ENCODE measurements at regions not wholly inside any gene's neighbourhood (a gene's known extent, or its start where the extent isn't known, plus 50 kb on each side); places are given as distances from the start of the nearest gene placed in this dataset.

DNA sequence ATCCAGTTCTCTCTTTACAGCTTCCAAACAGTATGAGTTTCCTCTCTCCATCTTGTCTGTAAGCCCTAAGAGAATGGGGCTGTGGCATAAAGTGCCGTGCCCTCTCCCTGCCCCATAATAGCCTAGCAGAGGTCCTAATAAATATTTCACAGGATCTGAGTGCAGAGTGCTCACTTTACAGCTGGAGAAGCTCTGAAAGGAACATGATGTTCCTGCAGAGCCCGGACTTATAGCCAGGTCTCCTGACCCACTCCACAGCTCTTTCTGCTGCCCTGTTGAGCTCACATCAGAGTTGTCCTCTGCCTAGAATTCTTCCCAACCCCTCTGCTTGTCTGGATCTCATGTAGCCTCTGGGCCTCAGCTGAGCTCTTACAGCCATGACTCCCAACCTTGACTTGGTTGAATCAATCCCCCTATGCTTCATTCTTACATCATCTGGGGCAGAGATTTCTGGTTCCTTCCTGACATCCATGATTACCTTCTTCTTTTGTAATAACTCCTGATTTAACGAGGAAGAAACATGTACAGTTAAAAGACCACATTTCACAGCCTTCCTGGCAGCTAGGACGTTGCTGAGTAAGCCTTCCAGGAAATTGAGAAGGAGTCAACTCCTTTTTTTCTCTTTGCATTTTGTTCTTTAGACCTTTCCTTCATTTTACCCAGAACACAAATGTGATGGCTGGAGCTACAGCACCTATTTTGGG, 135.3 kb downstream of the RPLP1 start:
- peak in 1 of 2 donors; percentile 22 for ATAC-seq
- intact Hi-C loops (cut with DNase I) = no loop called here
- no peak for DNase-seq

DNA sequence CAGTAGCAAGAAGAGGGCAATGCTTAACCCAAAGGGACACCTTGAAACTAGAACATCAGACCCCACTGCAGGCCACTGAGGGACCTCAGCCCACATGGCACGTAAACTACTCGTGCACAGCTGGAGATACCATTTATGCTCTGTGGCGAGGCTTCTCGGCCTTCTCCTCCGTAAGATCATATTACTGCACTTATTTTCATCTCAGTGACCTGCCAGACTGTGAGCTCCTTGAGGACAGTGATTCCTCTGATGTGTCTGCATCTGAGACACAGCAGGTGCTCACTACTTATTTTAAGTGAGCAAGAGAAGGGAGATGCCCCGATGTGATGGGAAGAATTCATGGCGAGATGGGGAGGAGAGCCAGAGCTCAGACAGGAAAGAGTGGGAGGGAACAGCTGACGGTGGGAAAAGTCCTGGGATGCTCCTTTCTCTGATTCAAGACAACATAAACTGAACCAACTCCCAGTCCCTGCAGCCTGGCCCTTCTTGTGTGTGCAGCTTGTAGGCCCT, 137.6 kb downstream of the RPLP1 start:
- DNase-seq = no peak

DNA sequence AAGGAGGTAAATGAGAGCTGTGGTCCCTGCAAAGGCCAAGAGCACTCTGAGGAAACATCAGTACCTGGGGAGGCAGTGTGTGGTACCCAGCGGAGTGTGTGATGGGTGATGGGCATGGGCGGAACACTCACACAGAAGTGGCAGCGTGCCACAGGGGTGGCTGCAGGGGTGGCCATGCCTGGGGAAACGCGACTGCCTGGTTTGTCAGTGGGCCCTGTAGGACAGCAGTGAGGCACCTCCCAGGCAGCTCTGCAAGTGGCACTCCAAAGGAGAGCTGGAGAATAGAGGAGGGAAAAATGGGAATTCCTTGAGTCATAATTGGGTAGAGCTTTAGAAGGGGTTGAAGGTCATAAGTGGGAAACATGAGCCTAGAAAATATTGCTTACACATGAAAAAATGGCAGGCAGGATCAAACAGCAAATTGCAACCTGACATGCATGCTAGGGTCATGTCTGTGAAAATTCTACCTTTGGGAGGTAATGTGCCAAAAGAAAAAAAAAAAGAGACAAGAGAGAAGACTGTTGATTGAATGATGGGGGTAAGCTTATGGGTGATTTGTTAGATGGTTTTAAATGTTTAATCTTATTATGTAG, 138.4 kb downstream of the RPLP1 start:
- ATAC-seq = no peak

More for the DNA sequence above, 137.6 kb downstream of the RPLP1 start:
- ATAC-seq = no peak
- intact Hi-C loops (cut with DNase I) = no loop called here

DNA sequence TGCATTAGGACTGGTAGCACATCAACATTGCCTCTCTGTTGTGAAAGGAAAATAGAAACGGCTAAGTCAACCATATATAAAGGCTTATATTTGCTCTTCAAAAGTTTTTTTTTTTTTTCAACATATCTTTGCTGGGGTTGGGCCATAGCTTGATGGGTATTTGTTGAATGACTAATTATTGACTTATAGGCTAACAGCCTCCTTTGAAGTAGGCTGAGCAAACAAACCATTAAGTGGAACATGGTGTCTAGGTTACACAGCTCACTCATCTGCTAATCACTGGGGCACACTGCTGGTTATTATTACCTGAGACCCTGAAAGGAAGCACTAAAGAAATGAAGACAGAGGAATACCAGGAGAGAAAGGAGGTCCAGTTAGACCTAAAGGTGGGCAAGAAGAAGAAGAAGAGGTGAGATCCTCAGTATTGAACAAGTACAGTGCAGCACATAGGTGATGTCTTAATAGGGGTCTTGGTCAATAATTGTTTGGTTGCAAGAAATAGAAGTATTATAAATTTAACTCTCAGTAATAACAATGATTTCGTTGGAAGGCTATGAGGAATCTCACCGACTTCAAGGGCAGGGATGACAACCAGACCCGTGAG, 139.4 kb downstream of the RPLP1 start:
- ATAC-seq = no peak
- no peak for DNase-seq
- intact Hi-C loops (cut with DNase I) = no loop called here

More for the DNA sequence above, 138.4 kb downstream of the RPLP1 start:
- no peak for DNase-seq
- intact Hi-C loops (cut with DNase I) = no loop called here

DNA sequence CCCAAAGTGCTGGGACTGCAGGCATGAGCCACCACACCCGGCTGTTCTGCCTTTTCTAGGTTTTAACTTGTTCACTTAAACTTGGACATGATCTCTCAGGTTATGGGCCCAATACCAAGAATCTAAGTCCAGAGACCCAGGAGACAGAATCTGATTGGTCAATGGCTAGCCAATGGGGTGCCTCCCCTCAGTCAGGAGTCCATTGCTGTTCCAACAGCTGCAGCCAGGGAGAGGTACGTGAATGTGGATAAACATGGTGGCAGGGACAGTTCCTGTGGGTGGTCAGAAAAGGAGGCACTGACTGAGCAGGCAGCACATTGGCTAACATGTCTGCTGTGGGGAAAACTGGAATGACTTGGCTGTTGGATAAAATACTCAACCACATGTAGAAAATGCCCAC, 140.3 kb downstream of the RPLP1 start:
- ATAC-seq (no peak), DNase-seq (no peak)
- intact Hi-C loops (cut with DNase I) = no loop called here

DNA sequence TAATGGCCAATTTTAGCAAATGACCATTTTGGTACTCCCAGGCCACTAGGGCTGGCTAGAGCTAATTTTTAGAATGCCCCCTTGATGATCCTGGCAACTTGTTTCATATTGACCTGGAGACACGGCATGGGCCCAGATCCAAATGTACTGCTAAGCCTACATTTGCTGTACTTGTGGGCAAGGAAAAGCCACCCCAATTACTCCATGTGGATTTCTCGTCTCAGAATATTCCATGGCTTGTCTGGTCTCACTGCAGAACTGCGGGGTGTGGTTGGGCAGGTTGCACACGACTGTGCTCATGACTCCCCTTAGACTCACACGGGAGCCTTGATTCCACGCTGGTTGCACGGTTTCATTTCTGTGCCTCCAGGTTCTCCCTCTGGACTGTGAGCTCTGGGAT, 140.9 kb downstream of the RPLP1 start:
- DNase-seq (no peak), ATAC-seq (no peak)
- intact Hi-C loops (cut with DNase I) = no loop called here

DNA sequence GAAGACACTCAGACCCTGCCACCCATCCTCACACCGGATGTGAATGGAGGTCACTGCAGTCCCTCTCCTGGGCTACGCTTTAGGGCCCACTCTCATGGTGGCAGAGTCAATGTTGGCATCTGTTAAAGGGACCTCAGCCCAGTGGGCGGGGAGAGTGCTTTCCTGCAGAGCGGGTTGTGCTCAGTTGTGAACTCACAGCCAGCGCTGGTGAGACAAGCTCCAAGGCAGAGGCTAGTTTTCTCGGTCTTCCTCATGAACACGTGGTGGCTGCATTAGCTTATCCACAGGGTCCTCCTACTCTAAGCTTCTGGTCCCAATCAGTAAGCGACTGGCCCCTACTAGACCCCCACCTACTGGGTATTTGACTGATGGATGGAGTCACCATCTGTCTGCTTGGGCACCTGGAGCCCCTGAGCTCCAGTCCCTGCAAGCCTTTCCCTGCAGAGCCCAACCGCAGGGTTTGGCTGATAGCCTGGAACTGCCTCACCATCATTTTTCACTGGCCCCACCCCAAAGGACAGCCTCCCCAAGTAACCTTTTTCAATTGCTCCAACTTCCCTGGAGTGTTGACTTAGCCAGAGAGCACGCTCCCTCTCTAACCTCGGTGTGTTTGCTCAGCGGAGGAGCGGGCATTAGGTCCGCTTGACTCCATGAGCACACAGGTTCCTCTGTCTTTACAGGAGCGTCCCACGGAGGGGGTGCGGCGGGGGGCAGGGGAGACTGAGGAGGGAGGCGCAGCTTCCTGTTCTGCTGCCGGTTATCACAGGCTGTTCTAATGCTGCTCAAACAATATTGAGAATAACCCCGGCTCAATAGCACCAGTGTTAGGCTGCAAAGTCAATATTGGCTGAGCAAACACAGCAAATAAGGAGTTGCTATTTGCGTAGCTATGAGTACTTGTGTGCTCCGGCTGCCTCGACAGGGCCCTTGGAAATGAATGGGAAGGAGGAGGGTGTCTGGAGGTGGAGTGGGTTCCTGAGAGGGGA, 141.7 kb downstream of the RPLP1 start:
- ATAC-seq (peak; percentile 64 to 73), DNase-seq (peak; percentile 58)
- intact Hi-C loops (cut with DNase I) = no loop called here

DNA sequence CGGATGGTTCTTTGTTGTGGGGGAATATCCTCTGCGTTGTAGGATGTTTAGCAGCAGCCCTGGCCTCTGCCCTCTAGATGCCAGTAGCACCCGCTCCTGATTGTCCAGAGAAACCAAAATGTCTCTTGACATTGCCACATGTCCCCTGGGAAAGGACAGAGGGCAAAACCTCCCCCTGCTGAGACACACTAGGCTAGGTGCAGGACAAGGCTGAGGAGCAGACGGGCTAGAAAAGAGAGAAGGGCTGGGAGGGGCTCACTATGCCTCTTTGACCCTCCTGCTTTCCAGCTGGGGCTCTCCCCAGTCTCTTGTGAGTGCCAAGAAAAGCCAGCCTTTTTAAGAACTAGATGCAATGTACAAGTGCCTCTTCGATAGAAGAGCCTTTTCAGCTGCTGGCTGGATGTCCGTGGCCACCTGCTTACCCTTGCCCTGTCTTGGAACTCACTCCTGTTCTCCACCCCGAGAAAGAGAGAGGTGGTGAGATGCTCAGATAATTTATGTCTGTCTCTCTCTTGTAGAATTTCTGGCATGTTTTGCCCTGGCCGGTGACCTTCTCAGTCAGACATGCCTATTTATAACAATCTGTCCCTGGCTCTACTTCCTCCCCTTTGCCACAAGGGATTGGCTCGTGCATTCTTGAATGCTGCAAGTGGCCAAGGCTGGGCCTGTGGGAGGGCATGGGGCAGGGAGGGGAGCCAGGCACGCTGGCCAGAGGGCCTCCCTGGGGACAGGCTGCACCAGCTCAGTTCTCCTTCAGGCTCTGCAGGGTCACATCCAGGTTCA, 142.6 kb downstream of the RPLP1 start:
- peak; percentile 64 for DNase-seq
- intact Hi-C loops (cut with DNase I) = no loop called here
- peak; percentile 91 to 93 for ATAC-seq

DNA sequence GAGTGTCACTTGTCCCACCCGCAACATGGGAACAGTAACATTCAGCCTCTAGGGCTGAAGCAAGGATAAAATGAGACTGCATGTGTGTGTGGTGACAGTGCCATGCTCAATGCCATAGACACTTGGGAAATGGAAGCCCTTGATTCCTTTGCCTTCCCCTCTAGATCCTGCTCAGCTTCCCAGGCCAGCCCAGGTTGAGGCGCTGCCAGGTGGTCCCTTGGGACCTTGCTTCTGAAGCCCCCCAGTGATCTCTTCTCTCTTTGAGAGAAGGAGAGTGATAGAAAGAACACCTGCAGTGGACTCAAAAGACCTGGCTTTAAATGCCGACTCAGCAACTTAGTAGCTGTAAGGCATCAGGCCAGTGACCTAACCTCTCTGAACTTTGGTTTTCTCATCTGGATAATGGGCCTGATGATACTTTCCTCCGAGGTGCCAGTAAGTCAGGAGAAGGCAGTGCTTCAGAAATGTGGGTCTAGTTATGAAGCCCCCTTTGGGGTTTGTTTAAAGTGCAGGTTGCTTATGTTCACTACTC, 144.5 kb downstream of the RPLP1 start:
- intact Hi-C loops (cut with DNase I) = no loop called here
- DNase-seq (no peak), ATAC-seq (no peak)

DNA sequence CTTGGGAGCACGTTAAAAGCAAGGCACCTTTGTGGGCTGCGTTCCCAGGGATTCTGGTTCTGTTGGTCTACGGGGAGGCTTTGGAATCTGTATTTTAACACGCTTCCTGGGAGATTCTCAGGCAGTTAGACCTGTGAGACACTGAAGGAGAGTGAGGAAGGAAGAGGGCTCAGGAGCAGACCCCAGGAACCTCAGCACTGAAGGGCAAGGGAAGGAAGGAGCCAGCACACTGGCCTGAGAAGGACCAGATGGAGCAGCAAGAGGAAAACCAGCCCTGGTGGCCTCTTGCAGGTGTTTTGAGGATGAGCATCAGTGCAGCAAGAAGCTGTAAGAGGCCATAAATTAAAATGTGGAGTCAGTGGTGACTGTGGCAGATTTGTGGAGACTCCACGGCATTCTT, 146.7 kb downstream of the RPLP1 start:
- no peak for DNase-seq
- intact Hi-C loops (cut with DNase I) = no loop called here
- ATAC-seq = no peak

DNA sequence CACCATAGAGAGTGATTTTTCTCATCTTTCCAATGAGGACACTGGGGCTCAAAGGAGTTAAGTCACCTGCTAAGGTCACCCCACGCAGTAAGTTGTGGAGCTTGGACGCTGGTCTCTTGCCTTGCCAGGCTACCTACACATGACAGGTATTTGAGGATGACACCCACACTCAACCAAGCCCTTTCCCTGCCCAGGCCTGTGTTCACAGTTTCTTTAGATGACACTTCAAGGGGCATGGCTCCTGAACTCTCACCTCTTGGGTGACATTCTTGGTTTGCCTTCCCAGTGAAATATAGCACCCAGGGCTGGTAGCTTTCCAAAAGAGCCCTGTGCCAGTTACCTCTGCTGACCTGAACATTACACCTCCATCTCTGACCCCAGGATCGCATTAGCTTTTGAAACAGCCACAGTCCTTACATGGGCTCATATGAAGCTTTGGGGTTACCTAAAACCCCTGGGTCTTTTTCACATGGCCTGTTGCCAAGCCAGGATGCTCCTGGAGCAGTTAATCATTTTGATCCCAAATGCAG, 148.0 kb downstream of the RPLP1 start:
- intact Hi-C loops (cut with DNase I) = loop anchor here in 1 of 2 donors (10.0 kb wide), 1 partner anchor 194 kb away; no protein-coding TSS in a partner anchor
- DNase-seq (no peak), ATAC-seq (peak in 1 of 2 donors; percentile 42)

DNA sequence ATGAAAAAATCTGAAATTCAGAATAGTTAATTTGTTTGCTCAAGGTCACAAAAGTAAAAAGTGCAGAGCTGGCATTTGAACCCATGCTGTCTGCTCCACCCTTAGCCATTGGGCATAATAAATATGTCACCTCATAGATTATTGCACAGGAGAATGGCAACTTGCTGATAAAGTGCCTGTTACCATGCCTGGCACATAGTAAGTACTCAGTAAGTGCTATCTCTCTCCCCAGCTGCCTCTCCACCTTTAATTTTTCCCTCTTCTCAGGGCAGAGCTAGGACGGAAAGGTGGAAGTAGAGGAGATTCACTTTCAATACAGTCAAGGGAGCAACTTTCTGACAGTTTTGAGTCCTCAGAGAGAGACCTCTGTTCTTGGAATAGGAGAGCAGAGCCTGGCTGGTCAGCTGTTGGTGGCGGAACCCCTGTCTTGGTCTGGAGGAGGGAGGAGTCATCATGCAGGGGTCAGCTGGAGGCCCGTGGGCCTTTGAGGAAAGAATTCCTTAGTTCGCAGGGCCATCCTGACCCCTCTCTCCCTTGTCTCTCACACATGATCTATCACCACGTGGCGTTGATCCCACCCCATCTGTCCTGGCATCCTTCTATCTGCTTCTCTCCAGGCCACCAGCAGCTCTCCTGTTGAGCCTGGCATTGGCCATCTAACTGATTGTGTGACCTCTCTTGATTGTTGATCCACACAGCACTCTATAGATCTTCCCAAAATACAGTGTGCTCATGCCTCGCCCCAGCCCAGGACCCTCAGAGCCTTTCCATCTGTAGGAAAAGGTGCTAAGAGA, 149.3 kb downstream of the RPLP1 start:
- ATAC-seq (no peak), DNase-seq (no peak)
- intact Hi-C loops (cut with DNase I) = loop anchor here in 1 of 2 donors (10.0 kb wide), 1 partner anchor 193 kb away; no protein-coding TSS in a partner anchor

DNA sequence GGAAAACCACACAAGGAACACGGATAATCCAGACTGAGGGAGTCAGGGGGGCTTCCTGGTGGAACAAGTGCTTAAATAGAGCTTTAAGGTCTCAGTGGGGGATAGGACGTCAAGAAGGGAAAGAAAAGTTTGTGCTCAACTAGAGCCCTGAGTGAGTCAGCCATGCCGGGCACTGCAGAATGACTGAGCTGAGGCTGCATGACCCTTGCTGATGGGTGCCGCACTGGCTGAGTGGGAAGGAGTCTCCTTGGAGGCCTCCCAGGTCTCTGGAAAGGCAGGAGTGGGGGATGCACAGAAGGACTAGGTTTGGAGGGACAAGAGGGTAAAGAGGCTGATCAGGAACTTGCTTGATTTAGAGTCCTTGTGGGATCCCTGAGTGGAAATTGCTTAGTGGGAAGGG, 150.3 kb downstream of the RPLP1 start:
- intact Hi-C loops (cut with DNase I) = loop anchor here in 1 of 2 donors (10.0 kb wide), 1 partner anchor 192 kb away; no protein-coding TSS in a partner anchor

DNA sequence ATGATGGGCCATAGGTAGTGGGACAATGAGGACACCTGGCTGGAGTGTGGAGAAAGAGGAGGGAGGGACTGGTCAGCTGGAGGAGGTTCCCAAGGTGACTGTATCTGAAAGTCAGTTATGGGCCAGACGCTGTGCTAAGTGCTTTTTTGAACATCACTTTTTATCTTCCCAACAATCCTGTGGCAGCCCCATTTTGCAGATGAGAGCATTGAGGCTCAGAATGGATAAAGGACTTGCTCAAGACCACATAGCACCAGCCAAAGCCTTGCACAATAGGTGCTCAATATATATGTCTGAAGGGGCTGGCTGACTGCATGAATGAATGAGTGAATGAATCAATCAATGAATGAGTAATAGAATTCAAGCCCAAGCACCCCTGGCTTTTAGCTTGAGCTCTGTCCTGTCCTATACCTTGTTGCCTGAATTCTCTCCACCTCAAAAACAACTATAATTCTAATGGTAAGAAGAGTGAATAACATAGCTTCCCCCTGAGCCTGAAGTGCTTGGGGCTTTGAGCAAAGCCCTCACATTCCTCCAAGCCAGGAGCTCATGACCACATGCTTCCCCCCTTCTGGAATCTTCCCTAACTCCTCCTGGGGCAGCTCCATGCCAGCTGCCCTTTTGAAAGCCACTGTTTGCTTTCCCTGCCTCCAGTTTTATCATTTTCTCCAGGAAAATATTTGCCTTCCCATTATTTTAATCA, 150.9 kb downstream of the RPLP1 start:
- ATAC-seq = no peak
- DNase-seq = no peak
- intact Hi-C loops (cut with DNase I) = loop anchor here in 1 of 2 donors (10.0 kb wide), 1 partner anchor 191 kb away; no protein-coding TSS in a partner anchor

More for the DNA sequence above, 150.3 kb downstream of the RPLP1 start:
- no peak for ATAC-seq
- no peak for DNase-seq

DNA sequence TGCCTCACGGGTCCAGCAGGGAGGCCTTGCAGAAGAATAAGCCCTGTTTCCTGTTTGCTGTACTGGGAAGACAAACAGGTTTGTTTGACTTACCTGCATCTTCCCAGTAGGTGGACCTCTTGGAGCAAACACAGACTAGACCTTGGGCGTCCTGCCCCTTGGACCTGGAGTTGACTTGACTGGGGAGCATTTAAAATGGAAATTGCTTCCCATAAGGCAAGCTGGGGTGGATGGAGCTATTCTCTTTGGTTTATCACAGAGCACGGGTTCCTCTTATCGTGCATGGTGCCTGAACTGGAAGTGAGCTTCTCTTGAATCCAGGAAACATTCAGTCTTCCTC, 151.4 kb downstream of the RPLP1 start:
- intact Hi-C loops (cut with DNase I) = loop anchor here in 1 of 2 donors (10.0 kb wide), 1 partner anchor 191 kb away; no protein-coding TSS in a partner anchor
- ATAC-seq (no peak), DNase-seq (no peak)

DNA sequence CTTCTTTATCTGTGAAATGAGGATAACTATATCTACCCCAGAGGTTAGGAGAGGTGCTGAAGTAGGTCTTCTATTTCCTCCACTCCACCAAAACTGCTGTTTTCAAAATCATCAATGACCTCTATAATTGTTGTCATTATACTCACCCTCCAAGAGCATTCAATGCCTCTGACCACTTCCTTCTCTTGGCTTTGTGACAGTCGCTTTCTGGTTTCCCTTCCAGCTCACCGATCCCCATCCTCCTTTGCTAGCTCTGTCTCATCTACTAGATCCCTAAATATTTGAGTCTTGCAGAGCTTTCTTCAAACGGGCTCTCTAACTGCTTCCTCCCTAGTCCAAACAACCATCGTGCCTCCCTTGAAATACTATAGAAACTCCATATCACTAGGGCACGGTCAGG, 153.5 kb downstream of the RPLP1 start:
- intact Hi-C loops (cut with DNase I) = loop anchor here in 1 of 2 donors (10.0 kb wide), 1 partner anchor 189 kb away; no protein-coding TSS in a partner anchor
- no peak for ATAC-seq
- DNase-seq = no peak
